ENCODE measurements at regions not wholly inside any gene's neighbourhood (a gene's known extent, or its start where the extent isn't known, plus 50 kb on each side); places are given as distances from the start of the nearest gene placed in this dataset.

DNA sequence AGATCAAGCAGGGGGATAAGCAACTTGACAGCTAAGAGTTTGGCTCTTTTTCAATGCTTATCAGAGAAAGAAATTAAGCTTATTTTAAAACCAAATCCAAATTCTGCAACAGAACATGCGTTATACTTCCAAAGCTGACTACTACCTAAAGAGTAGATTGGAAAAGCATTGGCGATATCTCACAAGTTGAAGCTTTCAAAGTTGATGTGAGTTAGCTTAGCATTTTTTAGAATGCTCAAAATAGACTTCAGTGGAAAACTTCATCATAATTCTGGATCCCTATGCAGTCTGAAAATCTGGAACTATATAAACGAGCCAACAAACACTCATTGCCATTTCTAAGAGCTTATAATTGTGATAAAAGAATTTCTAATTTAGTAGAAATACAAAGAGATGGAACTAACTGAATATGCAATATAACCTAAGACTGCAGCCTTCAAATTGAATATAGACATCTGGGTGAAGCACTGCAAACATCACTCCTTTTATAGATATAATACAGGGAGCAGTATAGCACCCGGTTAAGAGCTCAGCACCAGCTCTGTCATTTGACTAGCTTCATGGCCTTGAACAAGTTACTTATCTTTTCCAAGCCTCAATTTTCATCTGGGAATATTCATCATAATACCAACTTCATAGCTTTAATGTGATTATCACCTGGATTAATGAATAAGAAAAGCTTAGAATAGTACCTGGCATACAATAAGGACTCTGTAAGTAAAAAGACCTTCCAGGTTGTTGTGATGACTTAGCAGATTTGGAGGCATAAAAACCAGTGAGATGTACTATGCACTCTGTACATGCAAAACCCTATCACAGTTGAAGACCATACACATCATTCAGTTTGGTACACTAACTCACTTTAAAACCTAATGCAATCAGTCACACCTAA lies 242.7 kb upstream of the TTC14 start:
- no peak for DNase-seq
- ATAC-seq: no peak
- Mint-ChIP-seq H3K4me1 (no peaks in the 10 kb centered on the region), H3K36me3 (ENCODE audit: low read depth) (no peaks in the 10 kb centered on the region), H3K4me3 (no peak overlapping the region), H3K9me3 (peaks cover 4% of the 10 kb centered on the region), H3K27me3 (peaks cover 2% of the 10 kb centered on the region), H3K27ac (no peak overlapping the region)

DNA sequence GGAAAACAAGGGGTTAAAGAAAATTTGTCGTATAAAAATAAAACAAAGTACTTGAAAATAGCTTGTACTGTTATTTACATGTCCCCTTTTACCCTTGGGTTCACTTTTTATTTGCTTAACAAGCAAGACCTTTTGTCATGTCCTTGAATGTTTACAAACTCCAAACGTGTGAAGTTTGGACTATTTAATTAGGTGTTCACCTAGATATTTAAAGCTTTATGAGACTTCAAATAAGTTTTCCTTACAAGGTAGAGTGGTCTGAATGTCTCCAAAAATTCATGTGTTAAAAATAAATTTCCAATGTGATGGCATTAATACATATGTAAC lies 242.0 kb upstream of the TTC14 start:
- ATAC-seq (no peak), DNase-seq (no peak)
- peaks cover 2% of the 10 kb centered on the region for H3K27me3 Mint-ChIP-seq
- peaks cover 4% of the 10 kb centered on the region for H3K9me3 Mint-ChIP-seq
- no peak overlapping the region for H3K27ac Mint-ChIP-seq
- no peaks in the 10 kb centered on the region for H3K4me1 Mint-ChIP-seq
- H3K36me3 Mint-ChIP-seq (ENCODE audit: low read depth): no peaks in the 10 kb centered on the region
- no peak overlapping the region for H3K4me3 Mint-ChIP-seq

DNA sequence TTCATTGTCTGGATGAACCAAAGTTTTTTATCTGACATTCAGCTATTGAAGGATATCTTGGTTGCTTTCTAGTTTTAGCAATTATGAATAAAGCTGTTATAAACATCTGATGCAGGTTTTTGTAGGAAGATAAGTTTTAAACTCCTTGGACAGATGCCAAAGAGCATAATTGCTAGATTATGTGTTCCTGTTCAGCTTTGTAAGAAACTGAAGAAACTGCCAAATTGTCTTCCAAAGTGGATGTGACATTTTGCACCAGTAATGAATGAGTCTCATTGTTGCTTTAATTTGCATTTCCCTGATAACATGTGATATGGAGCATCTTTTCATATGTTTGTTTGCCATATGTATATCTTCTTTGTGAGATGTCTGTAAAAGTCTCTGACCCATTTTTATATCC lies 239.9 kb upstream of the TTC14 start:
- Mint-ChIP-seq H3K9me3 (peaks cover 4% of the 10 kb centered on the region), H3K36me3 (ENCODE audit: low read depth) (no peaks in the 10 kb centered on the region), H3K27me3 (no peaks in the 10 kb centered on the region), H3K27ac (no peak overlapping the region), H3K4me3 (no peak overlapping the region), H3K4me1 (no peaks in the 10 kb centered on the region)
- ATAC-seq (no peak), DNase-seq (no peak)

DNA sequence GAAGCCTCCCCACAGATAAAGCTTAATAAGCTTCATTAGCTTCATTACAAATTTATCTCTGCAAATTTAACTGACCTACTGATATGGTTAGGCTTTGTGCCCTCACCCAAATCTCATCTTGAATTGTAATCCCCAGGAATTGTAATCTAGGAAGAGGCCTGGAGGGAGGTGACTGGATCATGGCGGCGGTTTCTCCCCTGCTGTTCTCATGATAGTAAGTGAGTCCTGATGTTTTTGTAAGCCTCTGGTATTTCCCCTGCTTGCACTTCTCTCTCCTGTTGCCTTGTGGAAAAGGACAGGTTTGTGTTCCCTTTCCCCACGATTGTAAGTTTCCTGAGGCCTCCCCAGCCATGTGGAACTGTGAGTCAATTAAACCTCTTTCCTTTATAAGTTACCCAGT lies 226.1 kb upstream of the TTC14 start:
- DNase-seq (no peak), ATAC-seq (no peak)
- H3K4me3 Mint-ChIP-seq: no peak overlapping the region
- peaks cover 8% of the 10 kb centered on the region for H3K9me3 Mint-ChIP-seq
- H3K27me3 Mint-ChIP-seq: no peaks in the 10 kb centered on the region
- H3K36me3 Mint-ChIP-seq (ENCODE audit: low read depth): no peaks in the 10 kb centered on the region
- no peaks in the 10 kb centered on the region for H3K4me1 Mint-ChIP-seq
- no peak overlapping the region for H3K27ac Mint-ChIP-seq

DNA sequence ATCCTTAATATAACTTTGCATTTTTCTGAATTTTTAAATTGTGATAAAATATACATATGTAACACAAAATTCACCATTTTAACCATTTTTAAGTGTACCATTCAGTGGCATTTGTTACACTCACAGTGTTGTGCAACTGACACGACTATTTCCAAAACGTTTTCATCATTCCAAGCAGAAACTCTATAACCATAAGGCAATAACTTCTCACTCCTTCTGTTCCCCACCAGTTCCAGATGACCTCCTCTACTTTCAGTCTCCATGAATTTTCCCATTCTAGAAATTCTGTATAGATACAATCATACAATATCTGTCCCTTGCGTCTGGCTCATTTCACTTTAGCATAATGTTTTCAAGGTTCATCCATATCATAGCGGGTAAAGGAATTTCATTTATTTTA lies 223.5 kb upstream of the TTC14 start:
- no peak for ATAC-seq
- Mint-ChIP-seq H3K27ac (no peak overlapping the region), H3K27me3 (no peaks in the 10 kb centered on the region), H3K4me3 (no peak overlapping the region), H3K4me1 (no peaks in the 10 kb centered on the region), H3K36me3 (ENCODE audit: low read depth) (no peaks in the 10 kb centered on the region), H3K9me3 (peaks cover 9% of the 10 kb centered on the region)
- DNase-seq: no peak

- peaks cover 9% of the 10 kb centered on the region for H3K9me3 Mint-ChIP-seq
- H3K4me1 Mint-ChIP-seq: no peaks in the 10 kb centered on the region
- no peaks in the 10 kb centered on the region for H3K36me3 Mint-ChIP-seq (ENCODE audit: low read depth)
- no peaks in the 10 kb centered on the region for H3K27me3 Mint-ChIP-seq
- no peak overlapping the region for H3K27ac Mint-ChIP-seq
- no peak for ATAC-seq
- no peak for DNase-seq
- H3K4me3 Mint-ChIP-seq: no peak overlapping the region
Measured at GRCh38 chr3:180382638-180383180, 219.3 kb upstream of the TTC14 start.

DNA sequence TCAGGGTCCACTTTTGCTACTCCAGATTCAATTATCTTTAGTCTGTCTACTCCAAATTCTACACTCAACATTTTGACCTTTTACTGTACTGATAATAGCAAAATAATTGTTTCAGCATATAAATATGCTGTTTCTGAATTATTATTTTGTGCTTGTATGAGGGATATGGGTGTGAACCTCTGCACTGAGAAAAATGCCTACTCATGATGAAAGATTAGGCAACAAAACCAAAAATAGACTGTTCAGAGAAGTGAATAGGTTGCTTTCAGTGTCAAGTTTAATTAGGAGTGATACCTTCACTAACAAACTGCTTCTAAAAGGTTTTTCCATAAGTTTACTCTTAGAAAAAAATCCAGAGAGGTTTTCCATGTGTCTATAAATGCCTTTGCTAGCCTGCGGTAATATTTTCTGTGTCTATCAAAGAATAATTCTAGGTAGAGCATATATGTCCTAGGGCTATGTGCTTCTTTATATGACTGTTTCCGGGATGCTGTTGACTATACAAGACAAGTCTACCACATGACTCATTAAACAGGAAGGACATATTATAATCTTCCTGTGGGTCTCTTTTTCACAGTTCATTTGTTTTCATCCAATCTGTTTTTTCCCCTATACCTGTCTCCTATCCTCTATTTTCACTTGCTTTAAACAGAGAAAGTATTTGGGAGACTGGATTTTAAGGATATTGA lies 218.5 kb upstream of the TTC14 start:
- Mint-ChIP-seq H3K27ac (no peak overlapping the region), H3K4me1 (no peaks in the 10 kb centered on the region), H3K36me3 (ENCODE audit: low read depth) (no peaks in the 10 kb centered on the region), H3K27me3 (no peaks in the 10 kb centered on the region), H3K9me3 (peaks cover 9% of the 10 kb centered on the region), H3K4me3 (no peak overlapping the region)
- ATAC-seq (no peak), DNase-seq (no peak)

- no peak overlapping the region for H3K27ac Mint-ChIP-seq
- H3K36me3 Mint-ChIP-seq (ENCODE audit: low read depth): no peaks in the 10 kb centered on the region
- H3K27me3 Mint-ChIP-seq: no peaks in the 10 kb centered on the region
- no peaks in the 10 kb centered on the region for H3K4me1 Mint-ChIP-seq
- DNase-seq (no peak), ATAC-seq (no peak)
- no peak overlapping the region for H3K4me3 Mint-ChIP-seq
- no peaks in the 10 kb centered on the region for H3K9me3 Mint-ChIP-seq
Measured at GRCh38 chr3:180390313-180390712, 211.7 kb upstream of the TTC14 start.

GRCh38 chr3:180391001-180391400 lies 211.0 kb upstream of the TTC14 start:
- Mint-ChIP-seq H3K27me3 (no peaks in the 10 kb centered on the region), H3K9me3 (no peaks in the 10 kb centered on the region), H3K27ac (no peak overlapping the region), H3K36me3 (ENCODE audit: low read depth) (no peaks in the 10 kb centered on the region), H3K4me3 (no peak overlapping the region), H3K4me1 (no peaks in the 10 kb centered on the region)
- ATAC-seq (no peak), DNase-seq (no peak)

- ATAC-seq: no peak
- H3K4me1 Mint-ChIP-seq: no peaks in the 10 kb centered on the region
- H3K36me3 Mint-ChIP-seq (ENCODE audit: low read depth): no peaks in the 10 kb centered on the region
Measured at GRCh38 chr3:180401226-180401625, 200.7 kb upstream of the TTC14 start.

GRCh38 chr3:180402471-180403073 lies 199.4 kb upstream of the TTC14 start:
- DNase-seq (no peak), ATAC-seq (no peak)
- Mint-ChIP-seq H3K4me1 (no peaks in the 10 kb centered on the region), H3K9me3 (no peaks in the 10 kb centered on the region), H3K27me3 (no peaks in the 10 kb centered on the region), H3K36me3 (ENCODE audit: low read depth) (no peaks in the 10 kb centered on the region), H3K4me3 (no peak overlapping the region), H3K27ac (no peak overlapping the region)

More at GRCh38 chr3:180401226-180401625, 200.7 kb upstream of the TTC14 start:
- DNase-seq: no peak
- H3K9me3 Mint-ChIP-seq: no peaks in the 10 kb centered on the region
- no peak overlapping the region for H3K27ac Mint-ChIP-seq
- no peak overlapping the region for H3K4me3 Mint-ChIP-seq
- H3K27me3 Mint-ChIP-seq: no peaks in the 10 kb centered on the region

DNA sequence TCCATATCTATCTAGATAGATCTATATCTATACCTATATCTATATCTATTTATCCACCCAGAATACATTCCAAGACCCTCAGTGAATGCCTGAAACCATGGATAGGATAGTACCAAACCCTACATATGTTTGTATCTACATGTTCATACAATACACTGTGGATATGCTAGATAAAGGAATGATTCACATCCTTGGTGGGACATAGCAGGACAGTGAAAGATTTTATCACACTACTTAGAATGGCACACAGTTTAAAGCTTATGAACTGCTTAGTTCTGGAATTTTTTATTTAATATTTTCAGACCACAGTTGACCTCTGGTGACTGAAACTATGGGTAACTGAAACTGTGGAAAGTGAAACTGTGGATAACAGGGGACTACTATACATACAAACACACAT lies 198.8 kb upstream of the TTC14 start:
- ATAC-seq (no peak), DNase-seq (no peak)
- Mint-ChIP-seq H3K4me3 (no peak overlapping the region), H3K27ac (no peak overlapping the region), H3K36me3 (ENCODE audit: low read depth) (no peaks in the 10 kb centered on the region), H3K27me3 (no peaks in the 10 kb centered on the region), H3K4me1 (no peaks in the 10 kb centered on the region), H3K9me3 (no peaks in the 10 kb centered on the region)

DNA sequence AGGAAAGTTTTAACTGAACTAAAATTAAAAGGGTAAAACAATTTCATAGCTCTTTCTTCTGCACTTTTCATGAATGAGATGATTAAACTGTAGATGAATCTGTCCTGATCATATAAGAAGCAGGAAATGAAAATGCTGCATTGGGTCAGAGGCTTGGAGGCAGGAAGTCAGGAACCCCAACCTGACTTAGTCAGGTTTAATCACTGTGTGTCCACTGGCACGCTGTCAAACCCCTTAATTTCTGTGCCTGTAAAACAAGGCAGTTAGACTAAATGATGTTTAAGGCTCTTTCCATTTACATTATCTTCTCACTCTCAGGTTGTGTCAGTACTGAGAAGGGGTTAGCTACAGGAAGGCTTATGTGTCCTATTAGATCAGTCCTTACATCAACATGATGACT lies 193.3 kb upstream of the TTC14 start:
- peaks cover 12% of the 10 kb centered on the region for H3K9me3 Mint-ChIP-seq
- H3K27me3 Mint-ChIP-seq: no peaks in the 10 kb centered on the region
- H3K4me1 Mint-ChIP-seq: no peaks in the 10 kb centered on the region
- no peak overlapping the region for H3K27ac Mint-ChIP-seq
- DNase-seq (no peak), ATAC-seq (no peak)
- H3K36me3 Mint-ChIP-seq (ENCODE audit: low read depth): no peaks in the 10 kb centered on the region
- no peak overlapping the region for H3K4me3 Mint-ChIP-seq

DNA sequence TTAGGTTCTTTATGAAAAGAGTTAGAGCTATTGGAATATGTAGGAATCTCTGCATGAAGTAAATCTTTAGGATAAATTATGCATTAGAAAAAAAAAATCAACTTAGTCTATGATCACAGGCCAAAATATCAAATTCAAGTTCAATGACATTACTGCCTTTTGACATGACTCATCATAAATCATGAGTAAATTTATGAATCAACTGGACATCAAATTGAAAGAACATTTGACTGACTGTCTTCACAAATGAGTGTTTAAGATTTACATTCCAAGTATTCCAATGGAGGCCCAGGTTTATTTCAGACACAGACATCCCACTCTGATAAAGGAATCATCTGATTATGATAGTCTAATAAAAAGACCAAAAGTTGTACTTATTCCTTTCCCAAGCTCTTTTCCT lies 192.8 kb upstream of the TTC14 start:
- H3K4me1 Mint-ChIP-seq: no peaks in the 10 kb centered on the region
- H3K27ac Mint-ChIP-seq: no peak overlapping the region
- H3K9me3 Mint-ChIP-seq: peaks cover 12% of the 10 kb centered on the region
- no peaks in the 10 kb centered on the region for H3K36me3 Mint-ChIP-seq (ENCODE audit: low read depth)
- no peak for ATAC-seq
- no peaks in the 10 kb centered on the region for H3K27me3 Mint-ChIP-seq
- H3K4me3 Mint-ChIP-seq: no peak overlapping the region
- no peak for DNase-seq

GRCh38 chr3:180409883-180410282 lies 192.1 kb upstream of the TTC14 start:
- DNase-seq: no peak
- no peak overlapping the region for H3K4me3 Mint-ChIP-seq
- no peaks in the 10 kb centered on the region for H3K27me3 Mint-ChIP-seq
- H3K9me3 Mint-ChIP-seq: peaks cover 12% of the 10 kb centered on the region
- no peaks in the 10 kb centered on the region for H3K36me3 Mint-ChIP-seq (ENCODE audit: low read depth)
- no peaks in the 10 kb centered on the region for H3K4me1 Mint-ChIP-seq
- ATAC-seq: no peak
- no peak overlapping the region for H3K27ac Mint-ChIP-seq

Measured in activated naive CD8-positive, alpha-beta T cell treated with anti-CD3 and anti-CD28 coated beads, Interleukin-2, amount 50 U/mL, for 24 hours (primary cell).